GM12892 (cell line): ENCODE measurements at regions not wholly inside any gene's neighbourhood (a gene's known extent, or its start where the extent isn't known, plus 50 kb on each side); places are given as distances from the start of the nearest gene placed in this dataset.

Source experiments
- POLR2A ChIP-seq: IDR thresholded peaks from 2 replicates; pipeline ENCODE4 v1.6.1; 2011; ENCODE audit warnings: low read depth, low read length, control low read depth
- POLR2AphosphoS5 ChIP-seq: IDR thresholded peaks from 2 replicates; pipeline ENCODE4 v1.6.1; 2011; ENCODE audit warnings: low read depth, low read length, control low read depth
- TAF1 ChIP-seq: IDR thresholded peaks from 2 replicates; pipeline ENCODE4 v1.6.1; 2011; ENCODE audit warnings: low read depth, mild to moderate bottlenecking, control low read depth, low read length, borderline replicate concordance

GRCh38 chr14:97295108-97295710, 498.0 kb downstream of the VRK1 start:
- TF ChIP-seq POLR2A (no peak), POLR2AphosphoS5 (no peak), TAF1 (no peak)
